ENCODE measurements at regions not wholly inside any gene's neighbourhood (a gene's known extent, or its start where the extent isn't known, plus 50 kb on each side); places are given as distances from the start of the nearest gene placed in this dataset.
"Not testable (repeated sequence)": the region's sequence is repeated elsewhere in the genome, so short reads cannot be mapped to it uniquely, and the experiment has no call there.

DNA sequence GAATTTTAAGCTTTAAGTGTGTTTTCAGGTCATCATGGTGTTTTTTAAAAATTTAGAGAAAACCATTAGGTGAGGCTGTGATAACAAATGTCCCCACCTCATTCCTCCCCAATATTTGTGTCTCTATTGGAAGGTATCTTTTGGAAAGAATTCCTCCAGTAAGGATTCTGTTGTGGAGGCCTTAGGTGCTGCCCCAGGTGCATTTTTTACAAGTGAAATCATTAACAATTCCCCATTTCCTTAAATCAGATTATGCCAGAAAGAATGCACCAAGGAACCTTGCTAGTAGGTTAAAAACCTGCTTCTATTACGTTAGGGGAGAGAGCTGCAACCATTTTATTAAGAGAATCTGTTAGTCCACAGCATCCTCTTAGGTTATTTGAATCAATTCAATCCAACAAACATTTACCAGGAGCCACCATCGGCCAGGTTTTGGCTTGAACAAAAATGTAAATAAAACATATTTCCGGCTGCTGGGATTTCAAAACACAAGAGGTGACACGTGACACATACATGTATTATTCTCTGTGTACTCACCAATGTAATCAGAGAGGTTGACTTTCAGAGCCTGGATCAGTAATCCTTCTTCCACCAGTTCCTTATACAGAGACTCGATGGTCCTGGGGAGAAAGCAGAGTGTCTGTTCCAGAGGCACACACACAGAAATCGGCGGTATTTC is 112.5 kb upstream of the ASB18 start:
- no peak overlapping the region for H3K4me3 ChIP-seq (ENCODE audit: low read depth, low read length)
- TF ChIP-seq, protein P1, sequence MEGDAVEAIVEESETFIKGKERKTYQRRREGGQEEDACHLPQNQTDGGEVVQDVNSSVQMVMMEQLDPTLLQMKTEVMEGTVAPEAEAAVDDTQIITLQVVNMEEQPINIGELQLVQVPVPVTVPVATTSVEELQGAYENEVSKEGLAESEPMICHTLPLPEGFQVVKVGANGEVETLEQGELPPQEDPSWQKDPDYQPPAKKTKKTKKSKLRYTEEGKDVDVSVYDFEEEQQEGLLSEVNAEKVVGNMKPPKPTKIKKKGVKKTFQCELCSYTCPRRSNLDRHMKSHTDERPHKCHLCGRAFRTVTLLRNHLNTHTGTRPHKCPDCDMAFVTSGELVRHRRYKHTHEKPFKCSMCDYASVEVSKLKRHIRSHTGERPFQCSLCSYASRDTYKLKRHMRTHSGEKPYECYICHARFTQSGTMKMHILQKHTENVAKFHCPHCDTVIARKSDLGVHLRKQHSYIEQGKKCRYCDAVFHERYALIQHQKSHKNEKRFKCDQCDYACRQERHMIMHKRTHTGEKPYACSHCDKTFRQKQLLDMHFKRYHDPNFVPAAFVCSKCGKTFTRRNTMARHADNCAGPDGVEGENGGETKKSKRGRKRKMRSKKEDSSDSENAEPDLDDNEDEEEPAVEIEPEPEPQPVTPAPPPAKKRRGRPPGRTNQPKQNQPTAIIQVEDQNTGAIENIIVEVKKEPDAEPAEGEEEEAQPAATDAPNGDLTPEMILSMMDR (IDR thresholded peaks at IDR 0.05; ENCODE audit: low read depth, low read length): no peak

DNA sequence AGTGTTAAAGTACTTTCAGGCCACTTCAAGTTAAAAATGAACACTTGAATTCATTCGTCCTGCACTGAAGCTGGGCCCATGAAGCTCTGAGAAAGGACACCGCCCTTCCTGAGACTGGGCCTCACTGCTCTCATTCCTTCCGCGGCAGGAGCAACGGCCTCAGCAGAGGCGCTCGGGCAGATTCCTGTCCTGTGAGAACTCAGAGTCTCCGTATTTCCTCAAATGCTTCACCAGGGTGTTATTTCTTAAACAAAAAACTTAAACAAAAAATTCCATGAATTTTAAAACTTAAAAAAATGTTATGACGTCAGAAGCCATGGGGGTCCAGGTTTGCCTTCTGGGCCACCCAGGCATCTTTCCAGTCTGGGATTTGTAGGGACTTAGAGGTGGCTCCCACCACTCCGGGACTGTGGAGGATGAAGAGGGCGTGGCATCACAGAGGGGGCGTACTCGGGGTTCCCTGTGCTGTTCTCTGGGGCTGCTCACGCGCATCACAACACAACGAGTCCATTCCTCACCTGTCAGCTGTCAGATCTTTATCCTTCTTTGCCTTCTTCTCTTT is 115.9 kb upstream of the ASB18 start:
- no peak overlapping the region for H3K4me3 ChIP-seq (ENCODE audit: low read depth, low read length)
- TF ChIP-seq, protein P1 (IDR thresholded peaks at IDR 0.05; ENCODE audit: low read depth, low read length): no peak

DNA sequence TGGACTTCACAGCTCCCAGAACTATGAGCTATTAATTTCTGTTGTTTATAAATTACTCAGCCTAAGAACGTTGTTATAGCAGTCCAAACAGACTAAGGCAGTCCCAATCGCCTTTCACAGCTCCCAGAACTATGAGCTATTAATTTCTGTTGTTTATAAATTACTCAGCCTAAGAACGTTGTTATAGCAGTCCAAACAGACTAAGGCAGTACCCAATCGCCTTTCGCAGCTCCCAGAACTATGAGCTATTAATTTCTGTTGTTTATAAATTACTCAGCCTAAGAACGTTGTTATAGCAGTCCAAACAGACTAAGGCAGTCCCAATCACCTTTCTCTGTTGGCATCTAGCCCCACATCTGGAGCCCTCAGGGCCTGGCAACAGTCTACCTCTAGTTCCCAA is 117.0 kb upstream of the ASB18 start:
- not testable (repeated sequence) for H3K4me3 ChIP-seq (ENCODE audit: low read depth, low read length)

DNA sequence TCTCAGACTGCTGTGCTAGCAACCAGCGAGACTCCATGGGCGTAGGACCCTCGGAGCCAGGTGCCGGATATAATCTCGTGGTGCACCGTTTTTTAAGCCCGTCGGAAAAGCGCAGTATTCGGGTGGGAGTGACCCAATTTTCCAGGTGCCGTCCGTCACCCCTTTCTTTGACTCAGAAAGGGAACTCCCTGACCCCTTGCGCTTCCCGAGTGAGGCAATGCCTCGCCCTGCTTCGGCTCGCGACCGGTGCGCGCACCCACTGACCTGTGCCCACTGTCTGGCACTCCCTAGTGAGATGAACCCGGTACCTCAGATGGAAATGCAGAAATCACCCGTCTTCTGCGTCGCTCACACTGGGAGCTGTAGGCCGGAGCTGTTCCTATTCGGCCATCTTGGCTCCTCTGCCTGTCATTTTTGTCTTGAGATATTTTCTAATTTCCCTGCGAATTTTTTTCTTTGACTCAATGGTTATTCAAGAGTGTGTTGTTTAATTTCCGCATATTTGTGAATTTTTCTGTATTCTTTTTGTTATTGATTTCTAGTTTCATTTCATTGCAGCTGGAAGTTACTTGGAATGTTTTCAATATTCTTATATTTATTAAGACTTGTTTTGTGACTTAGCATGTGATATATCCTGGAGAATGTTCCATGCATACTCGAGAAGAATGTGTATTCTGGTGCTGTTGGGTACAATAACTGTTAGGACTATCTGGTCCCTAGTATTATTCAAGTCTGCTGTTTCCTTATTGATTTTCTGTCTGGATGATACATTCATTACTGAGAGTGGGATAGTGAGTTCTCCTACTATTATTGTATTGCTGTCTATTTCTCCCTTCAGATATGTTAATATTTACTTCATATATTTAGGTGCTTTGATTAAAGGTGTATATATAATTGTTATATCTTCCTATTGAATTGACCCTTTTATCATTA is 125.3 kb upstream of the ASB18 start:
- H3K4me3 ChIP-seq (ENCODE audit: low read depth, low read length): not testable (repeated sequence)

DNA sequence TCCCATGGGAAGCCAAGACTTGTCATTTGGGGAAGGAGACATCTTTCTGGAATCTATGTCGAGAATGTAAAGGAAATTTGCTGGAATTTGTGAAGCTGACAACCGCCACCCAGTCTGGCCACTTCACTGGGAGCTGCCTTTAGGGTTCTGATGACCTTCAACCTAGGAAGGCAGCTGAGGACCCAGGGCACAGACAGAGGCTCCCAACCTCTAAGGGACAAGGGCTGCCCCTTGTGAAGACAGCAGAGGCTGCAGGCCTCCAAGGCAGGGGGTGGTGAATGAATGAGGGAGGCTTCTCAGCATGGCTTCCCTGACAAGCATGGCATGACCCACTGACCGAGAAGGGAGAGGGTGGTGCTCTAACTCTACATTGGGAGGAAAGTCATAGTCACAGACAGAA is 128.9 kb upstream of the ASB18 start:
- no peak overlapping the region for H3K4me3 ChIP-seq (ENCODE audit: low read depth, low read length)
- TF ChIP-seq, protein P1 (IDR thresholded peaks at IDR 0.05; ENCODE audit: low read depth, low read length): no peak

DNA sequence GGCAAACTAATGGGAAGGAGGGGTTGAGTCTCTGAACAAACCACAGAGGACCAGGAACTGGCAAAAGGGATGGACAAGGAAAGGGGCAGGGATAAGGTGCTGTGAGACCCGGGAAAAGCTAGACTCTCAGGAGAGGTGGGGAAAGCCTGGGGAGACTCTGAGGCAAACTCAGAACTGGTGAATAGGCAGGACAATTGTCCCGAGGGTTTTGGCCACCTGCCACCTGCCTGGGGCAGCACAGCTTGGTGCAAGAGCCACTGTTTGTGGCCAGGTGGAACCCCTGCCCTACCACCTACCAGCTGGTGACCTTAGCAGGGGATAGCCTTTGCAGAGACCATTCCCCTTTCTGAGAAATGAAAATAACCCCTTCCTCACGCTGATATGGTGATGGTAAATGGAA is 129.4 kb upstream of the ASB18 start:
- no peak overlapping the region for H3K4me3 ChIP-seq (ENCODE audit: low read depth, low read length)
- TF ChIP-seq, protein P1 (IDR thresholded peaks at IDR 0.05; ENCODE audit: low read depth, low read length): no peak

DNA sequence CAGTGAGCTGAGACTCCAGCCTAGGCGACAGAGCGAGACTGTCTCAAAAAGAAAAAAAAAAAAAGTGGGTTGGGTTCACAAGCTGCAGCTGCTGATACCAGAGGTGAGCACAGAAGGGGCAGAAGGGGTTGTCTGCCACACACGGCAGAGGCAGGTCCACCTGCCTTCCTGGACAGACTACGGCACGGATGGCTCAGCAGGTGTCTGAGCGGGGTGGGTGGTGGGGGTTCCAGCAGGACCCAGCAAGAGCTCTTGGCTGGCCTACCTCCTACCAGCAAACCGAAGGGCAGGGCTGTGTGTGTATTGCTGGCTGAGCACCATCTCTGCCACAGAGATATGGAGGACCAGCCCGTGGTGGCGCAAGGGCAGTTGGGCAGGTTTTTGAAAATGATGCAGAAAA is 130.4 kb upstream of the ASB18 start:
- H3K4me3 ChIP-seq (ENCODE audit: low read depth, low read length): no peak overlapping the region
- TF ChIP-seq, protein P1 (IDR thresholded peaks at IDR 0.05; ENCODE audit: low read depth, low read length): no peak

DNA sequence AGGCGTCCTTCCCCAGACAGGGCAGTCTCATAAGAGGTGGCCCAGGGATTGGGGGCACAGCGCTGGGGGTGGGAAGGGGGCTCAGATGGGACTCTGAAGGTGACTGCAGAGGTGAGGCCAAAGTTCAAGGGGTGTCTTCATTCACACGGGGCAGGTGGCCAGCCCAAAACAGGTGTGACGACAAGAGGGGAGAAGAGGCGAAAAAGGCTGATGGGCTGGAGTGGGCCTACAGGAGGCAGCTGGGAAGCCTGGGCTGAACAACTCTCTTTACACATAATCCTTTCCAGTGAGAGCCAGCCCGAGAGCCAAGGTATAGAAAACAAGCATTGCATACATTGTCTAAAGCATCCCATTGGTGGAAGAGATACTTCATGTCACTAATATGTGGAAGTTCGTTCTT is 130.9 kb upstream of the ASB18 start:
- TF ChIP-seq, protein P1 (IDR thresholded peaks at IDR 0.05; ENCODE audit: low read depth, low read length): no peak
- no peak overlapping the region for H3K4me3 ChIP-seq (ENCODE audit: low read depth, low read length)

Measured in WI38 (cell line).